ENCODE measurements at regions not wholly inside any gene's neighbourhood (a gene's known extent, or its start where the extent isn't known, plus 50 kb on each side); places are given as distances from the start of the nearest gene placed in this dataset.

- TF ChIP-seq, protein P1, sequence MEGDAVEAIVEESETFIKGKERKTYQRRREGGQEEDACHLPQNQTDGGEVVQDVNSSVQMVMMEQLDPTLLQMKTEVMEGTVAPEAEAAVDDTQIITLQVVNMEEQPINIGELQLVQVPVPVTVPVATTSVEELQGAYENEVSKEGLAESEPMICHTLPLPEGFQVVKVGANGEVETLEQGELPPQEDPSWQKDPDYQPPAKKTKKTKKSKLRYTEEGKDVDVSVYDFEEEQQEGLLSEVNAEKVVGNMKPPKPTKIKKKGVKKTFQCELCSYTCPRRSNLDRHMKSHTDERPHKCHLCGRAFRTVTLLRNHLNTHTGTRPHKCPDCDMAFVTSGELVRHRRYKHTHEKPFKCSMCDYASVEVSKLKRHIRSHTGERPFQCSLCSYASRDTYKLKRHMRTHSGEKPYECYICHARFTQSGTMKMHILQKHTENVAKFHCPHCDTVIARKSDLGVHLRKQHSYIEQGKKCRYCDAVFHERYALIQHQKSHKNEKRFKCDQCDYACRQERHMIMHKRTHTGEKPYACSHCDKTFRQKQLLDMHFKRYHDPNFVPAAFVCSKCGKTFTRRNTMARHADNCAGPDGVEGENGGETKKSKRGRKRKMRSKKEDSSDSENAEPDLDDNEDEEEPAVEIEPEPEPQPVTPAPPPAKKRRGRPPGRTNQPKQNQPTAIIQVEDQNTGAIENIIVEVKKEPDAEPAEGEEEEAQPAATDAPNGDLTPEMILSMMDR (conservative IDR thresholded peaks at IDR 0.05; ENCODE audit: low read length): no peak
- TF ChIP-seq EZH2phosphoT487 (IDR thresholded peaks at IDR 0.05; ENCODE audit: borderline replicate concordance): no peak
Measured at GRCh38 chr13:42383025-42383424, 111.1 kb downstream of the AKAP11 start.

Data from Loucy (cell line).